Hepatocyte (in vitro differentiated cells): ENCODE measurements at regions not wholly inside any gene's neighbourhood (a gene's known extent, or its start where the extent isn't known, plus 50 kb on each side); places are given as distances from the start of the nearest gene placed in this dataset.

Source experiments
- DNase-seq: peaks from one replicate; pipeline ENCODE4 v3.0.0-alpha.2; 2016; ENCODE audit warnings: low spot score
- H2AFZ ChIP-seq: fragments of 200-600 bp; sonication (generic); 2 replicates; pipeline ENCODE4 v1.6.0; 2016; ENCODE audit warnings: antibody characterized with exemption, mild to moderate bottlenecking
- H3K27ac ChIP-seq: fragments of 200-600 bp; sonication (generic); 2 replicates; pipeline ENCODE4 v1.5.1; 2016; ENCODE audit warnings: mild to moderate bottlenecking
- H3K27me3 ChIP-seq: fragments of 200-600 bp; sonication (generic); 2 replicates; pipeline ENCODE4 v1.6.1; 2016
- H3K36me3 ChIP-seq: fragments of 200-600 bp; sonication (generic); replicated peaks from 2 replicates; pipeline ENCODE4 v1.5.1; 2016; ENCODE audit warnings: low read depth; ENCODE audit not compliant: insufficient read depth
- H3K4me1 ChIP-seq: fragments of 200-600 bp; sonication (generic); 2 replicates; pipeline ENCODE4 v1.5.1; 2016; ENCODE audit warnings: mild to moderate bottlenecking, moderate library complexity; ENCODE audit not compliant: insufficient read depth
- H3K4me2 ChIP-seq: fragments of 200-600 bp; sonication (generic); 2 replicates; pipeline ENCODE4 v1.6.0; 2016
- H3K4me3 ChIP-seq: fragments of 200-600 bp; sonication (generic); 2 replicates; pipeline ENCODE4 v1.5.1; 2016; ENCODE audit warnings: mild to moderate bottlenecking
- H3K79me2 ChIP-seq: fragments of 200-600 bp; sonication (generic); 2 replicates; pipeline ENCODE4 v1.6.0; 2017; ENCODE audit warnings: mild to moderate bottlenecking
- H3K9me2 ChIP-seq: fragments of 200-600 bp; sonication (generic); replicated peaks from 2 replicates; pipeline ENCODE4 v1.6.0; 2017; ENCODE audit warnings: mild to moderate bottlenecking; ENCODE audit not compliant: insufficient read depth
- H3K9me3 ChIP-seq: fragments of 200-600 bp; sonication (generic); 2 replicates; pipeline ENCODE4 v1.5.1; 2016; ENCODE audit warnings: low read depth, mild to moderate bottlenecking
- H4K20me1 ChIP-seq: fragments of 200-600 bp; sonication (generic); 2 replicates; pipeline ENCODE4 v1.6.0; 2016; ENCODE audit warnings: mild to moderate bottlenecking; ENCODE audit not compliant: insufficient read depth, poor library complexity, severe bottlenecking
- EZH2 ChIP-seq: fragments of 200-600 bp; sonication (generic); IDR thresholded peaks from 2 replicates; pipeline ENCODE4 v1.6.1; 2016; ENCODE audit warnings: antibody characterized with exemption, mild to moderate bottlenecking, borderline replicate concordance
- EZH2phosphoT487 ChIP-seq: fragments of 200-600 bp; sonication (generic); IDR thresholded peaks from one replicate; pipeline ENCODE4 v1.6.1; 2018; ENCODE audit warnings: antibody characterized with exemption, mild to moderate bottlenecking, low read depth, moderate library complexity; ENCODE audit not compliant: unreplicated experiment, severe bottlenecking
- WGBS: methylation state at CpG from one replicate; pipeline ENCODE4 v1.1.6; 2016; ENCODE audit warnings: low lambda C conversion rate; ENCODE audit errors: missing lambda C conversion rate; 5-methylcytosine and 5-hydroxymethylcytosine counted together
- TF ChIP-seq, protein P1 (sequence below): fragments of 200-600 bp; sonication (generic); IDR thresholded peaks from 2 replicates; pipeline ENCODE4 v1.5.1; 2016; ENCODE audit warnings: antibody characterized with exemption, mild to moderate bottlenecking; ENCODE audit not compliant: poor library complexity

DNA sequence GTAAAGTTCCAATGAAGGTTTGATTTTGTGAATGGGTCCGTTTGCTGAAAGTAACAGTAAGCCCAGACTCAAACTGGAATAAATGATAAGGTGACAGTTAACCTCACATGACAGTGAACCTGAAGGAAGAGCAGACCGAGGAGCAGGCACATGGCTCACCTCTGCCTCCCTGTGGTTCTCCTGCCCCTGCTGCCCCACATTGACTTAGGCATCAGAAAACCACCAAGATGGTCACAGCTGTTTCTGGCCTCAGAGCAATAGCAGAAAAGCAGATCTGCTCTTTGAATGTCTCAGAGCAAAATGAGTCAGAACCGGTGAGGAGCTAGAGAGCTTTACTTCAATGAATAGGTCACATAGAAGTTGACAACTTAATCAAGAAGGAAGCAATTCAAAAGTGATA, 487.6 kb downstream of the METTL4 start:
- WGBS: 34% methylated on average over 3 of the region's 3 CpGs
- peak; percentile 41 for DNase-seq

DNA sequence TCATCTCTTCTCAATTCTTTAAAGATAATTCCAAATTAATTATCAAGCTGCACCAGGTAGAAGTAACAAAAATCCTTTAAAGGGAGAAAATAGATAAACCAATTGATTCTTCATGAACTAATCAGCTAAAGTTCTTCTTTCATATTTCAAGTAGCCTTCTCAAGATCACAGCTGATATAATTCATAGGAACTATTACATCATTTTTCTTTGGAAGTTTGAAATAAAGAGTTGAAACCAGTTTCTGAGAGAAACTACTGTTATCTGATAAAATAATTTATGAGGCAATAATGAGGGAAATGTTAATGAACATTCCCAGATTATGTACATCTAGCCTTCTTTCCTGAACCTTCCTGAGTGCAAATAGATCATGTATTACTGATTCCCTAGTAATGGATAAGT, 484.9 kb downstream of the METTL4 start:
- no peak overlapping the region for H3K4me3 ChIP-seq
- no peak overlapping the region for H2AFZ ChIP-seq
- no peaks in the 10 kb centered on the region for H4K20me1 ChIP-seq
- no peaks in the 10 kb centered on the region for H3K27me3 ChIP-seq
- H3K36me3 ChIP-seq: no peaks in the 10 kb centered on the region
- no peak for DNase-seq
- TF ChIP-seq, protein P1, sequence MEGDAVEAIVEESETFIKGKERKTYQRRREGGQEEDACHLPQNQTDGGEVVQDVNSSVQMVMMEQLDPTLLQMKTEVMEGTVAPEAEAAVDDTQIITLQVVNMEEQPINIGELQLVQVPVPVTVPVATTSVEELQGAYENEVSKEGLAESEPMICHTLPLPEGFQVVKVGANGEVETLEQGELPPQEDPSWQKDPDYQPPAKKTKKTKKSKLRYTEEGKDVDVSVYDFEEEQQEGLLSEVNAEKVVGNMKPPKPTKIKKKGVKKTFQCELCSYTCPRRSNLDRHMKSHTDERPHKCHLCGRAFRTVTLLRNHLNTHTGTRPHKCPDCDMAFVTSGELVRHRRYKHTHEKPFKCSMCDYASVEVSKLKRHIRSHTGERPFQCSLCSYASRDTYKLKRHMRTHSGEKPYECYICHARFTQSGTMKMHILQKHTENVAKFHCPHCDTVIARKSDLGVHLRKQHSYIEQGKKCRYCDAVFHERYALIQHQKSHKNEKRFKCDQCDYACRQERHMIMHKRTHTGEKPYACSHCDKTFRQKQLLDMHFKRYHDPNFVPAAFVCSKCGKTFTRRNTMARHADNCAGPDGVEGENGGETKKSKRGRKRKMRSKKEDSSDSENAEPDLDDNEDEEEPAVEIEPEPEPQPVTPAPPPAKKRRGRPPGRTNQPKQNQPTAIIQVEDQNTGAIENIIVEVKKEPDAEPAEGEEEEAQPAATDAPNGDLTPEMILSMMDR: no peak
- TF ChIP-seq EZH2phosphoT487: no peak
- TF ChIP-seq EZH2: no peak
- H3K9me3 ChIP-seq: no peaks in the 10 kb centered on the region
- H3K79me2 ChIP-seq: no peaks in the 10 kb centered on the region
- H3K27ac ChIP-seq: no peak overlapping the region
- H3K4me2 ChIP-seq: no peak overlapping the region
- H3K4me1 ChIP-seq: no peaks in the 10 kb centered on the region
- no peaks in the 10 kb centered on the region for H3K9me2 ChIP-seq

More for the DNA sequence above, 487.6 kb downstream of the METTL4 start:
- Histone ChIP-seq H3K4me1 (no peaks in the 10 kb centered on the region), H3K4me3 (no peak overlapping the region), H3K27me3 (no peaks in the 10 kb centered on the region), H4K20me1 (no peaks in the 10 kb centered on the region), H3K36me3 (no peaks in the 10 kb centered on the region), H3K9me3 (no peaks in the 10 kb centered on the region), H3K4me2 (no peak overlapping the region), H2AFZ (no peak overlapping the region), H3K9me2 (no peaks in the 10 kb centered on the region), H3K79me2 (no peaks in the 10 kb centered on the region), H3K27ac (no peak overlapping the region)
- no peak for TF ChIP-seq EZH2
- TF ChIP-seq, protein P1: peak; percentile 42

DNA sequence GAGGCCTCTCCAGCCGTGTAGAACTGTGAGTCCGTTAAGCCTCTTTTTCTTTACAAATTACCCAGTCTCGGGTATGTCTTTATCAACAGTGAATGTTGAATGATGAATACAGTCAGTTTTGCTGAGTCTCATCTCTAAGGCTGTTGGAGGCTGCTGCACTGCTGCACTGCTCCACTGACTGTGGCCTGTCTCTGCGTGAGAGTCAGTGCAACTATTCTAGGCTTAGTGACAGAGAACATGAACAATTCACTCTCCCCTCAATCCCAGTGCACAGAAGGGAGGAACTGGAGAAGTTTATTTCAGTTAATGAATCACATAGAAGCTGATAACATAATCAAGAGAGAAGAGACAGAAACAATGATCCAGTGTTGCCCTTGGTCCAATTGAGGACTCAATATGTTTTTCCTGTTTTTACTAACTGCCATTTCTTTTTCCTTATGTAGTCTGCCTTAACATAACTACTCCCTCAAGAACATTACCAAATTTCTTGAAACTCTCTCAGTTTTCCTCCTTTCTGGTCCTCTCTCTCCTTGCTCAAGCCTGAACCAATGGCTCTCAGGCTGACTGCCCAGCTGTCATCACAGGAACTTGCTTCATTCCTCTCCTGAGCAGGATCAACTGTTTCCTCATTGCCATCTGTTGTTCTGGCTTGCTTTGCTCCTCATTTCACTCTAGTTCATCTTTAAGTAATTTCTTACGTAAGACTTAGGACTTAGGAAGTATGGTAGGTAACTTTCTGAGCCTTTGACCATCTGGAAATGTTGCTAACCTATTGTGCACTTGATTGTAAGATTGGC, 483.2 kb downstream of the METTL4 start:
- peak overlapping the region; percentile 13 for H3K27ac ChIP-seq
- DNase-seq: peak; percentile 14
- no peaks in the 10 kb centered on the region for H3K36me3 ChIP-seq
- no peaks in the 10 kb centered on the region for H3K4me1 ChIP-seq
- no peak overlapping the region for H3K4me3 ChIP-seq
- no peaks in the 10 kb centered on the region for H3K9me3 ChIP-seq
- TF ChIP-seq, protein P1: no peak
- TF ChIP-seq EZH2phosphoT487 (no peak), EZH2 (no peak)
- H3K79me2 ChIP-seq: no peaks in the 10 kb centered on the region
- 79% methylated on average over 5 of the region's 5 CpGs for WGBS
- no peaks in the 10 kb centered on the region for H3K9me2 ChIP-seq
- no peak overlapping the region for H3K4me2 ChIP-seq
- no peak overlapping the region for H2AFZ ChIP-seq
- no peaks in the 10 kb centered on the region for H4K20me1 ChIP-seq
- no peaks in the 10 kb centered on the region for H3K27me3 ChIP-seq
